HG03159 (cell line): ENCODE measurements at regions not wholly inside any gene's neighbourhood (a gene's known extent, or its start where the extent isn't known, plus 50 kb on each side); places are given as distances from the start of the nearest gene placed in this dataset.
"Not testable (repeated sequence)": the region's sequence is repeated elsewhere in the genome, so short reads cannot be mapped to it uniquely, and the experiment has no call there.

ENCODE experiments used
- ATAC-seq: cut with Tn5 transposase; IDR thresholded peaks from one replicate; pipeline ENCODE4 v1.9.1; 2021; ENCODE audit warnings: mild to moderate bottlenecking, moderate library complexity; ENCODE audit not compliant: unreplicated experiment

DNA sequence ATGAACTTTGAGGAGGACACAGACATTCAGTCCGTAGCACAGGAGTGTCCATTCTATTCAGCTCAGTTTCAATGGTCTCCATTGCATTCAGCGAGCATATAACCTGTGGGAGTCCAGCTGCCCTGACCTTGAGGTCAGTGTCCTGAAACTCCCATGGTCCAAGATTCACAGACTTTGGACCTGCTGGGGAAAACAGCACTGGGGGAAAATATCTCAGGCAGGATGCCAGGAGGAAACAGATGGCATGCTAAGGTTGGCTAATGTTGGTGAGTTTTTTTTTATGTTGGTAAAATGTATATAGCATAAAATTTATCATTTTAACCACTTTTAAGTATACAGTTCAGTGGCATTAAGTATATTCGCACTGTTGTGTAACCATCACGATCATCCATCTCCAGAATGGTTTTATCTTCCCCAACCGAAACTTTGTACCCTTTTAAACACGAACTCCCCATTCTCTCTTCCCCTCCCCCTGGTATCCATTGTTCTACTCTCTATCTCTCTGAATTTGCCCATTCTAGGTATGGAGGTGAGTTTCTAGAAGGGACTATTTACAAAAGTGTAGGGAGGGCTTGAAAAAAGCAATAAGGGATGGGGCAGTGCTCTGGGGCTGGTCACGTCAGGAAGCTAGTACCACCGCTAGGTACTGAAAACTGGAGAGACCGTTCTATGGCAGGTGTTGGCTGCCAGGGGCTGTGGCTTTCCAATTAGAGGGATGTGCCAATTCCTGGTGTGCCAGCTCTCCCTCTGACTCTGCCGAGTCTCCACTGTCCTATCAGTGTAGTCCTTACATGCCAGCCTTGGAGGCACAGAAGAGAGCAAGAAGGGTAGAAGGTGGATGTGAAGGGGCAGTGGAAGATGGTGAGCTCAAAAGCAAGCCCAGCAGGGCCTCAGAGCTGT lies 85.3 kb downstream of the FOXD2 start:
- ATAC-seq = no peak

DNA sequence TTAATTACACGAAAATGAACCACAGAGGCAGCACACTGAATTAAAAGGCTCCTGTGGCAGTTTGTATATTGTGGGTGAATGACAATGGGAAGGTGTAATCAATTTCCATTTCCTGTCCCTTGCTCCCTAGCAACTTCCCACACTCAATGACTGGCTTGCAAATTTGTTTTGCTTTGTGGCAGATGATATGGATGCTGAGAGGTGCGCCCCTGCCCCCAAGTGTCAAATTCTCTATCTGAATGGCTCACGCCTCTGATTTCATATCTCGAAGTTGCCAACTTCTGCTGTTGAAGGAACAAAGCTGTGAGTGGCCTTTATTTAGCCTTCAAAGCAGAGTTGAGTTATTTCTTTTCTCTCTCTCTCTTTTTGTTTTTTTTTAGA lies 86.0 kb downstream of the FOXD2 start:
- ATAC-seq = no peak

- ATAC-seq = no peak
These were observed 86.4 kb downstream of the FOXD2 start for GRCh38 chr1:47524272-47524671.

GRCh38 chr1:47527653-47528272 lies 89.9 kb downstream of the FOXD2 start:
- ATAC-seq = no peak

DNA sequence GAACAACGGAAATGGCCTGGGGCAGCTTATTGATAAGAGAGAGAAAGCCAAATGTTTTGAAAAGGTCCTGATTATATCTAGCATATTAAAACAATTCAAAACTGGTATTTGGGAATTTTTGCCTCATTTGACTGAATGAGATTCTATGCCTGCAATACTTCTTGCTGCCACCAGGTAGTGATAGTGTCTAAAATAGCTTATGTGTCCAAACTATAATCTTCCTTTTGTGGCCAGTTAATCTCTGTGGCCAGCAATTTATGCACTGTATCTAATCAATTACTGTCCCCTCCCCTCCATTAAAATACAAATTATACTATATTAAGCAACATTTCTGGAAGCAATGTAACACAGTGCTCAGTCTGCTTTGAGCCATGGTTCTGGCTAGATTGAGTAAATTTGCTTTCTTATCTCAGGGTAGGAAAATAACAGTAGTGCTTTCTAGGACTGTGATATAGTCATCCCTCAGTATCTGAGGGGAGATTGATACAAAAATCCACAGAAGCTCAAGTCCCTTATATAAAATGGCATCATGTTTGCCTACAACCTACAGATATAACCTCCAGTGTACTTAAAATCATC lies 91.8 kb downstream of the FOXD2 start:
- no peak for ATAC-seq

DNA sequence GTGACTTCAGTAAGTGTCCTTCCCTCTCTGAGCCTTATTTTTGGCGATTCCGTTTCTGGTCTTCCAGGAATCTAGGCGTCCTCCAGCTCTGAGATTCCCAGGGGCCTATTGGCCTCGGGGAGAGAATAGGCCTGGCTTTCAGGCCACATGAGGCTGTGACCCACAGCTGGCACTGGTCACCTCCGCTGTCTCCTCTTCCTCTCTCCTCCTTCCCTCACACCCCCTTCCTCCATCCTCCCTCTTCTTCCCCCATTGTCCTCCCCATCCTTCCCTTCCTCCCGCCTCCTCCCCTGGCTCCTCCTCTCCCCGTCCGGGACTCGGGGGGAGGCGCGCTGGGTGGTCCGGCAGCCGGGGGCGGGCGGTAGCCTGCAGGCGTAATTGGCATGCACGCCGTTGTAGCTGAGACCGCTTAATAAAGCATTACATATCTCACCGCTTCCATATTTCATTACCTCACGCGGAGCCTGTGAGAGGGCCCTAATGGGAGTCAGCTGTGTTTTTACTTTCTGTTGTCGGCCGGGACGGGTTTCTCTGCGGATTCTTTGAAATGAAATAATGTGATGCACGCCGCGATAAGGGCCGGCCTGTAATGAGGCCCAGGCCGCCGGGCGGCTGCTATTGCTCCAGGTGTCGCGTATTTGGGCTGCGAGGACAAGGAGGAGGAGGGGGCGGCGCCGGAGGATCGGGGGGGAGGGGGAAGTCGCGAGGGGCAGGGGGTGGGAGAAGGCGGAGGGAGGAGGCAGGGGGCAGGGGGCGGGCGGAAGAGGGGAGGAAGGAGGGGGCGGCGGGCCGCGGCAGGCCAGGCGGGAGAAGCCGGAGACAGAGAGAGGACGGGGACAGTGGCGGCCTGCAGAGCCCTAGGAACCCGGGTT lies 95.3 kb downstream of the FOXD2 start:
- ATAC-seq = no peak

DNA sequence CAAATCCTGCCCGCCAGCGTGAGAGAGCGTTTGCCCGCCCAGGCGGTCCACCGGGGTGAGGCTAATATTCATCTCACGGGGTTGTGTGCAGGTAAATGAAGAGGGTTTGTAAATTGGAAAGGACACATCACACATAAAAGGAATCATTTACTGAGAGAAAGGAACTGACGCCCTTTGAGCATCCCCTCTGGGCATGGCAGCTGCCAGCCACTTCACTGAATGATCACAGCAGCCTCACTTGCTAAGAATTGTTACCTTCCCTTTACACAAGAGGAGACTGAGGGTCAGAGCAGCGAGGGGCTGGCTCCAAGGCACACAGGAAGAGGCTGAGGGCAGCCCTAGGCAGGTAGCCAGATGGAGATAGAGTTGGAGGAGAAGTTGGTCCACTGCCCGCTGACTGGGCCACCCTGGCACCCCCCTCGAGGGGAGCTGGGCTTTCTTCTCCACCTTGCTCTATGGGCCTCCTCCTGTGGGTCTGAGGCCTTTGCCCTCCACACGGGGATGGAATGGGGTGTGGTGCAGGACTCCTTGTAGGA lies 96.0 kb downstream of the FOXD2 start:
- ATAC-seq = no peak

- no peak for ATAC-seq
These were observed 96.6 kb downstream of the FOXD2 start for GRCh38 chr1:47534436-47534835.

- ATAC-seq = no peak
These were observed 98.8 kb downstream of the FOXD2 start for GRCh38 chr1:47536646-47537118.

DNA sequence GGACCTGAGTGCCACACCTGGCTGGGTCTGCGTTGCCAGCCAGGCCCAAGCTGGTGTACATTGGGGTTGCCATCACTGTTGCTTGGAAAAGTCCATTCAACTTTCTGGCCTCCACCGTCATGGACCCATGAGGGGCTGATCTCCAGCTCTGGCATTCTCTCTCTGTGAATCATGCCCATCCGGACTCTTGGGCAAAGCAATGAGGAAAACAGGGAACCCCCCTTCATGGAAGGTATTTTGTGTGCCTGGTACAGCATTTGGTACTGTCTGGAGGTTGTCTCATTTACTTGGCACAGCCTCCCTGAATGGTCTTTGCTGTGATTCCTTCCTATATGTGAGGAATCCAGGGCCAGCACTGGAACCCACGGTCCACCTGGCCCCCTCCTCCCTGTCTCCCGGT lies 99.4 kb downstream of the FOXD2 start:
- no peak for ATAC-seq

GRCh38 chr1:47537966-47538365 lies 100.1 kb downstream of the FOXD2 start:
- no peak for ATAC-seq

DNA sequence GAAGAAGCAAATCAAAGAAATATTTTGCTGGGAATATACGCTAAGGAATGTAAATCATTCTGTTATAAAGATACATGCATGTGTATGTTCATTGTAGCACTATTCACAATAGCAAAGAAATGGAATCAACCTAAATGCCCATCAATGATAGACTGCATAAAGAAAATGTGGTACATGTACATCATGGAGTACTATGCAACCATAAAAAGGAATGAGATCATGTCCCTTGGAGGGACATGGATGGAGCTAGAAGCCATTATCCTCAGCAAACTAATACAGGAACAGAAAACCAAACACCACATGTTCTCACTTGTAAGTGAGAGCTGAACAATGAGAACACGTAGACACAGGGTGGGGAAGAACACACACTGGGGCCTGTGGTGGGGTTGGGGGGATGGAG lies 100.7 kb downstream of the FOXD2 start:
- not testable (repeated sequence) for ATAC-seq

DNA sequence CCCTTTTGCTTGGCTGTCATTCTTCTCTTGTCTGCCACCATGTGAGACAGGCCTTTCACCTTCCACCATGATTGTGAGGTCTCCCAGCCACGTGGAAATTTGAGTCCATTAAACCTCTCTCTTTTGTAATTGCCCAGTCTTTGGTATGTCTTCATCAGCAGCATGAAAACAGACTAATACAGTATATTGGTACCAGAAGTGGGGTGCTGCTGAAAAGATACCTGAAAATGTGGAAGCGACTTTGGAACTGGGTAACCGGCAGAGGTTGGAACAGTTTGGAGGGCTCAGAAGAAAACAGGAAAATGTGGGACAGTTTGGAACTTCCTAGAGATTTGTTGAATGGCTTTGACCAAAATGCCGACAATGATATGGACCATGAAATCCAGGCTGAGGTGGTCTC lies 103.9 kb downstream of the FOXD2 start:
- ATAC-seq = not testable (repeated sequence)

DNA sequence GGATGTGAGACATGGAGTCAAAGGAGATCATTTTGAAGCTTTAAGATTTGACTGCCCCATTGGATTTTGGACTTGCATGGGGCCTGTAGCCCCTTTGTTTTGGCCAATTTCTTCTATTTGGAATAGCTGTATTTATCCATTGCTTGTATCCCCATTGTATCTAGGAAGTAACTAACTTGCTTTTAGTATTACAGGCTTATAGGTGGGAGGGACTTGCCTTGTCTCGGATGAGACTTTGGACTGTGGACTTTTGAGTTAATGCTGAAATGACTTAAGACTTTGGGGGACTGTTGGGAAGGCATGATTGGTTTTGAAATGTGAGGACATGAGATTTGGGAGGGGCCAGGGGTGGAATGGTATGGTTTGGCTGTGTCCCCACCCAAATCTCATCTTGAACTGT lies 105.2 kb downstream of the FOXD2 start:
- not testable (repeated sequence) for ATAC-seq

DNA sequence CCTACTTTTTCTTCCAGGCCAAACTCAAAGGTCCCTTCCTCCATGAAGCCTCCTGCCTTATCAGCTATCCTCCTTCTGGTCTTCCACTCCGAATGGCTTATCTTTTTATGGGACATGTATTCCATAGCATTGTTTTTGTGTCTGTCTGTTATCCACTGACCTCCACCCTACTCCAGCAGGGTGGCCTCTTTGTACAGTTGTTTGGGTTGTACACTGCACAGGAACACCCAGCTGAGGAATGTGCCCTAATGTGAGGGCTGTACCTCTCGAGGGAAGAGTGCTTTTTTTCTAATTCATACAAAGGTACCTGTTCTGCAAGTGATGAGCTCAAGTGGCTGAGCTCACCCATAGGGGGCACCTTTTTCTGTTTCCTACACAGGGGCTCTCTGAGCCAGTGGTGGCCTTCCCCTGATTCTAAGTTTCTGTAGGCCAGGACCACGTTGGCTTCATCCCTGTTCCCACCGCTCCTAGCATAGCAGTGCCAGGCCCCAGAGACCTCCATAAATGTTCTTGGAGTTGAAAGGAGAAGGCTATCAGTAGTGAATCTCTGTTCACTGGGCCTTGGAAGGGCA lies 108.2 kb downstream of the FOXD2 start:
- no peak for ATAC-seq

- no peak for ATAC-seq
These were observed 110.1 kb downstream of the FOXD2 start for GRCh38 chr1:47547753-47548573.

DNA sequence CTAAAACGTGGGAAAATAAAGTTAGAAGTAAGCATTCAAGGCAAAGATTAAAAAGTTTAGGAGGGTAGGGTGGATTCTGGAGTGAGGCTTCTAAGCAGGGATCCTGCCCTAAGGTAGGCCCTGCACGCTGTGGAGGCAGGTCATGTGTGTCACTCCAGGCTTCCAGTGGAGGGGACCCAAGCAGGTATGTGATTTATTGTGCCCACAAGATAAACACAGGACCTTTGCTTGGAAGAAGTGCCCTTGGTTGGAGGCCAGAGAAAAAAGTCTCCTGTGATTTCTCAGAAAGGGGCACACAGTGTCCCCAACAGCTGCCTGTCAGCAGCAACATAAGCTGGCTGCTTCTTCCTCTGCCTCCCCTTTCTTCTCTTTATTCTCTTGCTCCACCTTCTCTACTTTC lies 110.8 kb downstream of the FOXD2 start:
- no peak for ATAC-seq

DNA sequence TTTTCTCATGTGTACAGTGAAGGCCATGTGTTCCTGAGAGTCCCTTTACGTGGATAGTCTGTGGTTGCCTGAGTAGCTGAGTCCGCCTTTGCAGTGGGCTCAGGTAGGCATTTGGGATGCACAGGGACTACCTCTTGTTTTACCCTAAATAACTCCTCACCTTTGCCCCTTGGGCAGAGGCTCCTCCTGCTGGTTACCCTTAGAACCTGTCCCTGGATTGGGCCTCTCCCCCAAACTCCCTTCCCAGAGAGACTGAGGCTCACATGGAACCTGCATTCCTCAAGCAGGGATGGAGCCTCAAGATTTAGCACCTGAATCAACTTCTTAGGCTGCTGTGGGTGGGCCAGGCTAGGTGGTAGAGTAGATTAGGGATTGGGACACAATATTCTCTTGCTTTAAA lies 111.7 kb downstream of the FOXD2 start:
- no peak for ATAC-seq

DNA sequence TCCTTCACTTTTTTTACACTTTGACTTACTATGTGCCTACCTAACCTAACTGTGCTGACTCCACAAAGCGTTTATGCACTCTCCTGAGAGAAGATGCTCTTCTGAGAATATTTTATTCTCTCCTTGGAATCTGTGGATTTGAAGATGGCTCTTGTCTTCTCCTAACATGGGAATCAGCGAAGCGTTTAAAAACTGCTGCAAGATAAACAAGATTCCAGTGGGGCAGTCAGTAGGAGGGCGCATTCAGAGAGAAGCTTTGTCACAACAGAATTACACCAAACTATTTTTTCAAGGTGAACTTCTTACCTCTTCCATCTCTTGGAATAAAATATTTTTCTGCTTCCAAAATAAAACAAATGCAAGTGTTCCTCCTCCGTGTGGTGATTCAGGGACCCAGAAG lies 113.1 kb downstream of the FOXD2 start:
- no peak for ATAC-seq
